Peyer's patch (tissue), 4 donors: ENCODE measurements at regions not wholly inside any gene's neighbourhood (a gene's known extent, or its start where the extent isn't known, plus 50 kb on each side); places are given as distances from the start of the nearest gene placed in this dataset.

ENCODE experiments used
- POLR2A ChIP-seq, 2 donors: fragments of 450-650 bp; IDR thresholded peaks; one replicate each; pipeline ENCODE4 v1.5.1; 2017; ENCODE audit warnings: antibody characterized with exemption in 2 of 2, mild to moderate bottlenecking in 2 of 2, moderate library complexity in 2 of 2
- TF ChIP-seq, protein P1 (sequence below), 6 experiments: fragments of 450-650 bp in 4 of 6; fragments of 200-600 bp in 2 of 6; sonication (generic) in 1 of 6; IDR thresholded peaks; one replicate each; pipeline ENCODE4 v1.5.1; 2017 to 2019; ENCODE audit warnings: antibody characterized with exemption in 6 of 6, mild to moderate bottlenecking in 3 of 6, moderate library complexity in 1 of 6

- TF ChIP-seq, protein P1, sequence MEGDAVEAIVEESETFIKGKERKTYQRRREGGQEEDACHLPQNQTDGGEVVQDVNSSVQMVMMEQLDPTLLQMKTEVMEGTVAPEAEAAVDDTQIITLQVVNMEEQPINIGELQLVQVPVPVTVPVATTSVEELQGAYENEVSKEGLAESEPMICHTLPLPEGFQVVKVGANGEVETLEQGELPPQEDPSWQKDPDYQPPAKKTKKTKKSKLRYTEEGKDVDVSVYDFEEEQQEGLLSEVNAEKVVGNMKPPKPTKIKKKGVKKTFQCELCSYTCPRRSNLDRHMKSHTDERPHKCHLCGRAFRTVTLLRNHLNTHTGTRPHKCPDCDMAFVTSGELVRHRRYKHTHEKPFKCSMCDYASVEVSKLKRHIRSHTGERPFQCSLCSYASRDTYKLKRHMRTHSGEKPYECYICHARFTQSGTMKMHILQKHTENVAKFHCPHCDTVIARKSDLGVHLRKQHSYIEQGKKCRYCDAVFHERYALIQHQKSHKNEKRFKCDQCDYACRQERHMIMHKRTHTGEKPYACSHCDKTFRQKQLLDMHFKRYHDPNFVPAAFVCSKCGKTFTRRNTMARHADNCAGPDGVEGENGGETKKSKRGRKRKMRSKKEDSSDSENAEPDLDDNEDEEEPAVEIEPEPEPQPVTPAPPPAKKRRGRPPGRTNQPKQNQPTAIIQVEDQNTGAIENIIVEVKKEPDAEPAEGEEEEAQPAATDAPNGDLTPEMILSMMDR (IDR thresholded peaks at IDR 0.05), result no peak
- TF ChIP-seq POLR2A (IDR thresholded peaks at IDR 0.05), result no peak
These were observed 659.6 kb downstream of the CCSER2 start for GRCh38 chr10:84988011-84988410.
